Liver (tissue), 8 donors: ENCODE measurements at regions not wholly inside any gene's neighbourhood (a gene's known extent, or its start where the extent isn't known, plus 50 kb on each side); places are given as distances from the start of the nearest gene placed in this dataset.

ENCODE experiments used
- DNase-seq: peaks from one replicate; pipeline ENCODE4 v3.0.0-alpha.2; 2017; ENCODE audit warnings: low spot score
- H3K27ac ChIP-seq, 2 donors: one replicate each; pipeline ENCODE4 v1.7.0; 2013; ENCODE audit warnings: inconsistent platforms in 2 of 2, low read length in 2 of 2, control low read depth in 1 of 2, low read depth in 1 of 2, mild to moderate bottlenecking in 1 of 2
- H3K27me3 ChIP-seq, 4 donors: one replicate each; pipeline versions ENCODE4 v1.6.1 to v1.7.0; 2013; ENCODE audit warnings: low read length in 3 of 4, inconsistent platforms in 1 of 4, mild to moderate bottlenecking in 1 of 4, moderate library complexity in 1 of 4; ENCODE audit not compliant: control insufficient read depth in 4 of 4, insufficient read depth in 4 of 4
- H3K36me3 ChIP-seq, 4 donors: one replicate each; pipeline versions ENCODE4 v1.6.1 to v1.7.0; 2013; ENCODE audit warnings: low read length in 3 of 4, mild to moderate bottlenecking in 3 of 4, low read depth in 1 of 4, moderate library complexity in 1 of 4; ENCODE audit not compliant: control insufficient read depth in 4 of 4, insufficient read depth in 3 of 4
- H3K4me1 ChIP-seq, 4 donors: one replicate each; pipeline versions ENCODE4 v1.6.1 to v1.7.0; 2013; ENCODE audit warnings: low read length in 3 of 4, mild to moderate bottlenecking in 3 of 4, moderate library complexity in 1 of 4; ENCODE audit not compliant: control insufficient read depth in 4 of 4, insufficient read depth in 4 of 4
- H3K4me3 ChIP-seq, 3 donors: one replicate each; pipeline versions ENCODE4 v1.6.1 to v1.7.0; 2013; ENCODE audit warnings: low read length in 3 of 3, control low read depth in 1 of 3, low read depth in 1 of 3, mild to moderate bottlenecking in 1 of 3
- H3K9ac ChIP-seq, 2 donors: one replicate each; pipeline ENCODE4 v1.7.0; 2013; ENCODE audit warnings: low read length in 2 of 2, mild to moderate bottlenecking in 2 of 2, moderate library complexity in 2 of 2, control low read depth in 1 of 2, low read depth in 1 of 2
- H3K9me3 ChIP-seq, 4 donors: one replicate each; pipeline versions ENCODE4 v1.6.1 to v1.7.0; 2013; ENCODE audit warnings: low read length in 3 of 4; ENCODE audit not compliant: control insufficient read depth in 4 of 4
- EGR1 ChIP-seq, 2 donors: IDR thresholded peaks; 2 replicates each; pipeline ENCODE4 v1.6.1; 2016 to 2018; ENCODE audit warnings: antibody characterized with exemption in 2 of 2, low read depth in 2 of 2
- FOXA1 ChIP-seq: IDR thresholded peaks from 2 replicates; pipeline ENCODE4 v1.6.1; 2016; ENCODE audit warnings: antibody characterized with exemption
- FOXA2 ChIP-seq: IDR thresholded peaks from 2 replicates; pipeline ENCODE4 v1.6.1; 2016; ENCODE audit warnings: antibody characterized with exemption
- GABPA ChIP-seq, 2 donors: IDR thresholded peaks in 1 of 2; conservative IDR thresholded peaks in 1 of 2; 2 replicates each; pipeline ENCODE4 v1.6.1; 2016; ENCODE audit warnings: antibody characterized with exemption in 2 of 2, mild to moderate bottlenecking in 1 of 2, moderate library complexity in 1 of 2
- HNF4A ChIP-seq, 2 donors: conservative IDR thresholded peaks; 2 replicates each; pipeline ENCODE4 v1.6.1; 2016; ENCODE audit warnings: antibody characterized with exemption in 2 of 2, mild to moderate bottlenecking in 2 of 2
- HNF4G ChIP-seq: IDR thresholded peaks from 2 replicates; pipeline ENCODE4 v1.6.1; 2016; ENCODE audit warnings: antibody characterized with exemption
- JUND ChIP-seq, 2 donors: IDR thresholded peaks; 2 replicates each; pipeline ENCODE4 v1.6.1; 2016; ENCODE audit warnings: antibody characterized with exemption in 2 of 2
- NR2F2 ChIP-seq: IDR thresholded peaks from 2 replicates; pipeline ENCODE4 v1.6.1; 2016; ENCODE audit warnings: antibody characterized with exemption
- RAD21 ChIP-seq, 2 donors: IDR thresholded peaks; 2 replicates each; pipeline ENCODE4 v1.6.1; 2016; ENCODE audit warnings: antibody characterized with exemption in 2 of 2, mild to moderate bottlenecking in 2 of 2
- RXRA ChIP-seq, 2 donors: IDR thresholded peaks; 2 replicates each; pipeline ENCODE4 v1.6.1; 2017 to 2018; ENCODE audit warnings: antibody characterized with exemption in 2 of 2, mild to moderate bottlenecking in 1 of 2
- SP1 ChIP-seq: IDR thresholded peaks from 2 replicates; pipeline ENCODE4 v1.6.1; 2018; ENCODE audit warnings: antibody characterized with exemption, mild to moderate bottlenecking
- TAF1 ChIP-seq: conservative IDR thresholded peaks from 2 replicates; pipeline ENCODE4 v1.6.1; 2016; ENCODE audit warnings: antibody characterized with exemption, mild to moderate bottlenecking
- YY1 ChIP-seq: IDR thresholded peaks from 2 replicates; pipeline ENCODE4 v1.6.1; 2016; ENCODE audit warnings: antibody characterized with exemption, mild to moderate bottlenecking
- WGBS: extraction: QIAGEN DNeasy Blood & Tissue Kit; methylation state at CpG from one replicate; pipeline ENCODE4 v1.1.7; 2013; 5-methylcytosine and 5-hydroxymethylcytosine counted together
- TF ChIP-seq, protein P1 (sequence below): IDR thresholded peaks from 2 replicates; pipeline ENCODE4 v1.6.1; 2016; ENCODE audit warnings: antibody characterized with exemption
- TF ChIP-seq, protein P2 (sequence below): IDR thresholded peaks from 2 replicates; pipeline ENCODE4 v1.6.1; 2016; ENCODE audit warnings: antibody characterized with exemption, mild to moderate bottlenecking
- TF ChIP-seq, protein P3 (sequence below): fragments of 150-350 bp; IDR thresholded peaks from 2 replicates; pipeline ENCODE4 v1.5.1; 2017; ENCODE audit warnings: improper control_type of control experiment, low read depth, low read length; ENCODE audit not compliant: missing input control
- TF ChIP-seq, protein P4 (sequence below): IDR thresholded peaks from 2 replicates; pipeline ENCODE4 v1.6.1; 2016; ENCODE audit warnings: antibody characterized with exemption
- TF ChIP-seq, protein P5 (sequence below): IDR thresholded peaks from 2 replicates; pipeline ENCODE4 v1.6.1; 2016; ENCODE audit warnings: antibody characterized with exemption
- donor health status: healthy.
- donor health status: healthy.
- donor health status: healthy.
- donor health status: healthy.
- donor health status: healthy.

DNA sequence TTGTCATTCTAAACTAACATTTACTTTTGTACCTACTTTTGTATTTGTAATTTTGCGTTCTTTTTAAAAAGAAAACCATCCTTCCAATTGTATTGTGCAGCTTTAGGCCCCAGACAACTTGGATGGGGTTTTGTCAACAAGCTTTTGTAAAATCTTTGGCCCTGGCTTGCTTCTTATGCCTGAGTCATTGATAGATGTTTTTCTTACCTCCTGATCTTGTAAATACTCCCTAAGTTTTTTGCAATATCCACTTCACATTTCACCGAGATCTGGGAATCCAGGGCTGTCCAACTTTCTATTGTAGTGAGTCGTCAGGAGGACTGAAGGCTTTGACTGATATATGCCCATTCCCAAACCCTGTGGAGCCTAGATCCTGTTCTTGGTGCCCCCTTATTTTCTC is 126.9 kb upstream of the GUCY1A1 start:
- H3K4me1 ChIP-seq = no peaks in the 10 kb centered on the region
- WGBS = 81% methylated on average over 3 of the region's 3 CpGs
- no peak overlapping the region for H3K4me3 ChIP-seq
- H3K27me3 ChIP-seq = no peaks in the 10 kb centered on the region
- H3K9me3 ChIP-seq = peaks cover 0 to 3% (median 0%) of the 10 kb centered on the region in 4 donors
- TF ChIP-seq GABPA (IDR thresholded peaks at IDR 0.05 in 1 of 2, conservative IDR thresholded peaks at IDR 0.05 in 1 of 2) = no peak
- no peak for TF ChIP-seq YY1
- no peak for TF ChIP-seq RXRA (IDR thresholded peaks at IDR 0.05)
- TF ChIP-seq, protein P1, sequence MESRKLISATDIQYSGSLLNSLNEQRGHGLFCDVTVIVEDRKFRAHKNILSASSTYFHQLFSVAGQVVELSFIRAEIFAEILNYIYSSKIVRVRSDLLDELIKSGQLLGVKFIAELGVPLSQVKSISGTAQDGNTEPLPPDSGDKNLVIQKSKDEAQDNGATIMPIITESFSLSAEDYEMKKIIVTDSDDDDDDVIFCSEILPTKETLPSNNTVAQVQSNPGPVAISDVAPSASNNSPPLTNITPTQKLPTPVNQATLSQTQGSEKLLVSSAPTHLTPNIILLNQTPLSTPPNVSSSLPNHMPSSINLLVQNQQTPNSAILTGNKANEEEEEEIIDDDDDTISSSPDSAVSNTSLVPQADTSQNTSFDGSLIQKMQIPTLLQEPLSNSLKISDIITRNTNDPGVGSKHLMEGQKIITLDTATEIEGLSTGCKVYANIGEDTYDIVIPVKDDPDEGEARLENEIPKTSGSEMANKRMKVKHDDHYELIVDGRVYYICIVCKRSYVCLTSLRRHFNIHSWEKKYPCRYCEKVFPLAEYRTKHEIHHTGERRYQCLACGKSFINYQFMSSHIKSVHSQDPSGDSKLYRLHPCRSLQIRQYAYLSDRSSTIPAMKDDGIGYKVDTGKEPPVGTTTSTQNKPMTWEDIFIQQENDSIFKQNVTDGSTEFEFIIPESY = no peak
- TF ChIP-seq, protein P2, sequence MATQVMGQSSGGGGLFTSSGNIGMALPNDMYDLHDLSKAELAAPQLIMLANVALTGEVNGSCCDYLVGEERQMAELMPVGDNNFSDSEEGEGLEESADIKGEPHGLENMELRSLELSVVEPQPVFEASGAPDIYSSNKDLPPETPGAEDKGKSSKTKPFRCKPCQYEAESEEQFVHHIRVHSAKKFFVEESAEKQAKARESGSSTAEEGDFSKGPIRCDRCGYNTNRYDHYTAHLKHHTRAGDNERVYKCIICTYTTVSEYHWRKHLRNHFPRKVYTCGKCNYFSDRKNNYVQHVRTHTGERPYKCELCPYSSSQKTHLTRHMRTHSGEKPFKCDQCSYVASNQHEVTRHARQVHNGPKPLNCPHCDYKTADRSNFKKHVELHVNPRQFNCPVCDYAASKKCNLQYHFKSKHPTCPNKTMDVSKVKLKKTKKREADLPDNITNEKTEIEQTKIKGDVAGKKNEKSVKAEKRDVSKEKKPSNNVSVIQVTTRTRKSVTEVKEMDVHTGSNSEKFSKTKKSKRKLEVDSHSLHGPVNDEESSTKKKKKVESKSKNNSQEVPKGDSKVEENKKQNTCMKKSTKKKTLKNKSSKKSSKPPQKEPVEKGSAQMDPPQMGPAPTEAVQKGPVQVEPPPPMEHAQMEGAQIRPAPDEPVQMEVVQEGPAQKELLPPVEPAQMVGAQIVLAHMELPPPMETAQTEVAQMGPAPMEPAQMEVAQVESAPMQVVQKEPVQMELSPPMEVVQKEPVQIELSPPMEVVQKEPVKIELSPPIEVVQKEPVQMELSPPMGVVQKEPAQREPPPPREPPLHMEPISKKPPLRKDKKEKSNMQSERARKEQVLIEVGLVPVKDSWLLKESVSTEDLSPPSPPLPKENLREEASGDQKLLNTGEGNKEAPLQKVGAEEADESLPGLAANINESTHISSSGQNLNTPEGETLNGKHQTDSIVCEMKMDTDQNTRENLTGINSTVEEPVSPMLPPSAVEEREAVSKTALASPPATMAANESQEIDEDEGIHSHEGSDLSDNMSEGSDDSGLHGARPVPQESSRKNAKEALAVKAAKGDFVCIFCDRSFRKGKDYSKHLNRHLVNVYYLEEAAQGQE = no peak
- no peak for TF ChIP-seq EGR1 (IDR thresholded peaks at IDR 0.05; ENCODE audit: low read depth in 2 of 2)
- TF ChIP-seq HNF4A (conservative IDR thresholded peaks at IDR 0.05) = no peak
- TF ChIP-seq, protein P3, sequence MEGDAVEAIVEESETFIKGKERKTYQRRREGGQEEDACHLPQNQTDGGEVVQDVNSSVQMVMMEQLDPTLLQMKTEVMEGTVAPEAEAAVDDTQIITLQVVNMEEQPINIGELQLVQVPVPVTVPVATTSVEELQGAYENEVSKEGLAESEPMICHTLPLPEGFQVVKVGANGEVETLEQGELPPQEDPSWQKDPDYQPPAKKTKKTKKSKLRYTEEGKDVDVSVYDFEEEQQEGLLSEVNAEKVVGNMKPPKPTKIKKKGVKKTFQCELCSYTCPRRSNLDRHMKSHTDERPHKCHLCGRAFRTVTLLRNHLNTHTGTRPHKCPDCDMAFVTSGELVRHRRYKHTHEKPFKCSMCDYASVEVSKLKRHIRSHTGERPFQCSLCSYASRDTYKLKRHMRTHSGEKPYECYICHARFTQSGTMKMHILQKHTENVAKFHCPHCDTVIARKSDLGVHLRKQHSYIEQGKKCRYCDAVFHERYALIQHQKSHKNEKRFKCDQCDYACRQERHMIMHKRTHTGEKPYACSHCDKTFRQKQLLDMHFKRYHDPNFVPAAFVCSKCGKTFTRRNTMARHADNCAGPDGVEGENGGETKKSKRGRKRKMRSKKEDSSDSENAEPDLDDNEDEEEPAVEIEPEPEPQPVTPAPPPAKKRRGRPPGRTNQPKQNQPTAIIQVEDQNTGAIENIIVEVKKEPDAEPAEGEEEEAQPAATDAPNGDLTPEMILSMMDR = no peak
- TF ChIP-seq RAD21 (IDR thresholded peaks at IDR 0.05) = no peak
- TF ChIP-seq, protein P4, sequence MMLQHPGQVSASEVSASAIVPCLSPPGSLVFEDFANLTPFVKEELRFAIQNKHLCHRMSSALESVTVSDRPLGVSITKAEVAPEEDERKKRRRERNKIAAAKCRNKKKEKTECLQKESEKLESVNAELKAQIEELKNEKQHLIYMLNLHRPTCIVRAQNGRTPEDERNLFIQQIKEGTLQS = no peak
- no peak for TF ChIP-seq FOXA2
- no peak for TF ChIP-seq TAF1
- no peak for TF ChIP-seq JUND (IDR thresholded peaks at IDR 0.05)
- no peak for TF ChIP-seq FOXA1
- TF ChIP-seq HNF4G = no peak
- TF ChIP-seq, protein P5, sequence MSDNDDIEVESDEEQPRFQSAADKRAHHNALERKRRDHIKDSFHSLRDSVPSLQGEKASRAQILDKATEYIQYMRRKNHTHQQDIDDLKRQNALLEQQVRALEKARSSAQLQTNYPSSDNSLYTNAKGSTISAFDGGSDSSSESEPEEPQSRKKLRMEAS = no peak
- no peak for TF ChIP-seq SP1
- no peak for TF ChIP-seq NR2F2
- H3K27ac ChIP-seq = no peak overlapping the region
- H3K36me3 ChIP-seq = no peaks in the 10 kb centered on the region
- no peak for DNase-seq
- no peak overlapping the region for H3K9ac ChIP-seq
